Testis (tissue), 2 donors: ENCODE measurements at regions not wholly inside any gene's neighbourhood (a gene's known extent, or its start where the extent isn't known, plus 50 kb on each side); places are given as distances from the start of the nearest gene placed in this dataset.

Source experiments
- CTCF ChIP-seq, 3 experiments: fragments of 450-650 bp in 2 of 3; fragments of 200-600 bp in 1 of 3; sonication (generic) in 1 of 3; IDR thresholded peaks; one replicate each; pipeline ENCODE4 v1.5.1; 2016 to 2019; ENCODE audit warnings: antibody characterized with exemption in 3 of 3, mild to moderate bottlenecking in 2 of 3, moderate library complexity in 1 of 3
- POLR2A ChIP-seq: fragments of 450-650 bp; IDR thresholded peaks from one replicate; pipeline ENCODE4 v1.6.1; 2017; ENCODE audit warnings: antibody characterized with exemption, mild to moderate bottlenecking, moderate library complexity

- TF ChIP-seq CTCF (IDR thresholded peaks at IDR 0.05) (no peak), POLR2A (no peak)
Measured at GRCh38 chr2:136492901-136493300, 272.4 kb upstream of the THSD7B start.
